CD14-positive monocyte (primary cell): ENCODE measurements at regions not wholly inside any gene's neighbourhood (a gene's known extent, or its start where the extent isn't known, plus 50 kb on each side); places are given as distances from the start of the nearest gene placed in this dataset.
A peak's percentile ranks its signal among the peaks of the same experiment; 100 is the strongest.
"Not testable (repeated sequence)": the region's sequence is repeated elsewhere in the genome, so short reads cannot be mapped to it uniquely, and the experiment has no call there.

ENCODE experiments used
- DNase-seq, 3 donors: peaks; one replicate each; pipeline ENCODE4 v3.0.0-alpha.2; 2011 to 2022
- H2AFZ ChIP-seq: 2 replicates; pipeline ENCODE4 v1.6.0; 2012; ENCODE audit warnings: mild to moderate bottlenecking, low read depth, low read length, inconsistent platforms; ENCODE audit not compliant: insufficient read depth, poor library complexity, severe bottlenecking
- H3K27ac ChIP-seq, 2 donors: 1 replicate in 1 of 2; 2 replicates in 1 of 2; pipeline ENCODE4 v1.5.1; 2012 to 2013; ENCODE audit warnings: low read length in 2 of 2, control low read depth in 1 of 2, inconsistent platforms in 1 of 2, low read depth in 1 of 2, mild to moderate bottlenecking in 1 of 2
- H3K27me3 ChIP-seq, 2 donors: one replicate each; pipeline versions ENCODE4 v1.6.0 to v1.6.1; 2011 to 2013; ENCODE audit warnings: low read length in 2 of 2; ENCODE audit not compliant: control insufficient read depth in 2 of 2, insufficient read depth in 2 of 2
- H3K36me3 ChIP-seq, 2 donors: replicated peaks in 1 of 2; 1 replicate in 1 of 2; 2 replicates in 1 of 2; pipeline versions ENCODE4 v1.5.1 to v1.6.1; 2012 to 2013; ENCODE audit warnings: low read length in 2 of 2, control low read depth in 1 of 2, inconsistent platforms in 1 of 2, mild to moderate bottlenecking in 1 of 2; ENCODE audit not compliant: insufficient read depth in 2 of 2, control insufficient read depth in 1 of 2
- H3K4me1 ChIP-seq, 2 donors: 1 replicate in 1 of 2; 2 replicates in 1 of 2; pipeline versions ENCODE4 v1.5.1 to v1.6.1; 2012 to 2013; ENCODE audit warnings: low read length in 2 of 2, control low read depth in 1 of 2, inconsistent platforms in 1 of 2, mild to moderate bottlenecking in 1 of 2, moderate library complexity in 1 of 2; ENCODE audit not compliant: insufficient read depth in 2 of 2, control insufficient read depth in 1 of 2
- H3K4me2 ChIP-seq: replicated peaks from 2 replicates; pipeline ENCODE3; 2012; ENCODE audit warnings: low read length, moderate library complexity, mild to moderate bottlenecking; ENCODE audit not compliant: poor library complexity, severe bottlenecking; ENCODE audit errors: extremely low read depth
- H3K4me3 ChIP-seq, 3 experiments: fragments of 200-600 bp in 1 of 3; sonication (generic) in 1 of 3; replicated peaks in 1 of 3; 1 replicate in 2 of 3; 2 replicates in 1 of 3; pipeline ENCODE4 v1.5.1; 2011 to 2013; ENCODE audit warnings: low read length in 3 of 3, mild to moderate bottlenecking in 3 of 3, control low read depth in 2 of 3, low read depth in 2 of 3, inconsistent platforms in 1 of 3, moderate library complexity in 1 of 3
- H3K79me2 ChIP-seq: 2 replicates; pipeline ENCODE4 v1.6.0; 2012; ENCODE audit warnings: mild to moderate bottlenecking, control low read depth, inconsistent platforms, low read length, moderate library complexity; ENCODE audit not compliant: insufficient read depth
- H3K9ac ChIP-seq: 2 replicates; pipeline ENCODE4 v1.6.0; 2017; ENCODE audit warnings: low read length, mild to moderate bottlenecking; ENCODE audit not compliant: insufficient read depth, poor library complexity, severe bottlenecking
- H3K9me3 ChIP-seq, 2 donors: replicated peaks in 1 of 2; 1 replicate in 1 of 2; 2 replicates in 1 of 2; pipeline versions ENCODE4 v1.5.1 to v1.6.1; 2012 to 2013; ENCODE audit warnings: low read length in 2 of 2, control low read depth in 1 of 2; ENCODE audit not compliant: control insufficient read depth in 1 of 2, insufficient read depth in 1 of 2
- H4K20me1 ChIP-seq: 2 replicates; pipeline ENCODE4 v1.6.0; 2012; ENCODE audit warnings: mild to moderate bottlenecking, low read length, control low read depth, moderate library complexity; ENCODE audit not compliant: insufficient read depth
- H3K27ac Mint-ChIP-seq, 7 donors: one replicate each; pipeline ENCODE4 v1.8.0; 2020; ENCODE audit warnings: mild to moderate bottlenecking in 7 of 7, mixed read lengths in 7 of 7, moderate library complexity in 6 of 7, inconsistent platforms in 2 of 7
- H3K27me3 Mint-ChIP-seq, 3 donors: one replicate each; pipeline ENCODE4 v1.8.0; 2021 to 2022; ENCODE audit warnings: low read depth in 3 of 3, mild to moderate bottlenecking in 3 of 3, mixed read lengths in 3 of 3, moderate library complexity in 3 of 3, inconsistent platforms in 1 of 3
- H3K36me3 Mint-ChIP-seq, 2 donors: one replicate each; pipeline ENCODE4 v1.8.0; 2020; ENCODE audit warnings: mixed read lengths in 2 of 2, inconsistent platforms in 1 of 2, mild to moderate bottlenecking in 1 of 2
- H3K4me1 Mint-ChIP-seq: one replicate; pipeline ENCODE4 v1.8.0; 2020; ENCODE audit warnings: mild to moderate bottlenecking, mixed read lengths
- H3K4me3 Mint-ChIP-seq, 2 donors: one replicate each; pipeline ENCODE4 v1.8.0; 2020; ENCODE audit warnings: mild to moderate bottlenecking in 2 of 2, mixed read lengths in 2 of 2, moderate library complexity in 1 of 2
- H3K9me3 Mint-ChIP-seq, 7 donors: one replicate each; pipeline ENCODE4 v1.8.0; 2020 to 2022; ENCODE audit warnings: mixed read lengths in 7 of 7, mild to moderate bottlenecking in 6 of 7, moderate library complexity in 6 of 7, inconsistent platforms in 2 of 7
- WGBS: methylation state at CpG from one replicate; pipeline ENCODE4 v1.1.5; 2013; ENCODE audit warnings: missing lambda C conversion rate; ENCODE audit not compliant: insufficient coverage; 5-methylcytosine and 5-hydroxymethylcytosine counted together
- intact Hi-C, 2 donors: fragments of 100-400 bp; cut with micrococcal nuclease; formaldehyde crosslinking; loops; one replicate each; pipeline versions ENCODE4 v1.15.0 to v1.15.1; 2023
- TF ChIP-seq, protein P1 (sequence below): fragments of 200-600 bp; IDR thresholded peaks from one replicate; pipeline ENCODE4 v1.8.0; 2022; ENCODE audit warnings: antibody characterized with exemption, mild to moderate bottlenecking

DNA sequence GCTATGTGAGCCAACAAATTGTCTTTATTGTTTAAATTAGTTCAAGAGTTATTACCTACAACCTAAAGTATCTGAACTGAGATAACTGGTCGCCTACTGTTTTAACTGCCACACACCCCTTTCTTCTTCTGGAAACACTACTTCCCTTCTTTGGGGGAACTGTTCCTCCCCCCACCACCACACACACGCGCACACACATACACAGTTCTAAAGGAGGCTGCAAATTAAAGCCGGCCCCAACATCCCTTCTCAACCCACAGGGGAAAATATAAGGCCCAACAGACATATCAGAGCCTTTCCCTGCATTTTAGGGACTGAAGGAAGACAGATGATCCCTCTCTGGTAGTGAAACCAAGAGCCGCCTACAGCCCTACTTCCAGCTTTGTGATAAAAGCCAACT lies 348.0 kb upstream of the JARID2 start:
- peak overlapping the region; percentile 42 for H3K9ac ChIP-seq
- peak overlapping the region; percentile 82 for H2AFZ ChIP-seq
- H3K9me3 ChIP-seq = no peaks in the 10 kb centered on the region
- TF ChIP-seq, protein P1, sequence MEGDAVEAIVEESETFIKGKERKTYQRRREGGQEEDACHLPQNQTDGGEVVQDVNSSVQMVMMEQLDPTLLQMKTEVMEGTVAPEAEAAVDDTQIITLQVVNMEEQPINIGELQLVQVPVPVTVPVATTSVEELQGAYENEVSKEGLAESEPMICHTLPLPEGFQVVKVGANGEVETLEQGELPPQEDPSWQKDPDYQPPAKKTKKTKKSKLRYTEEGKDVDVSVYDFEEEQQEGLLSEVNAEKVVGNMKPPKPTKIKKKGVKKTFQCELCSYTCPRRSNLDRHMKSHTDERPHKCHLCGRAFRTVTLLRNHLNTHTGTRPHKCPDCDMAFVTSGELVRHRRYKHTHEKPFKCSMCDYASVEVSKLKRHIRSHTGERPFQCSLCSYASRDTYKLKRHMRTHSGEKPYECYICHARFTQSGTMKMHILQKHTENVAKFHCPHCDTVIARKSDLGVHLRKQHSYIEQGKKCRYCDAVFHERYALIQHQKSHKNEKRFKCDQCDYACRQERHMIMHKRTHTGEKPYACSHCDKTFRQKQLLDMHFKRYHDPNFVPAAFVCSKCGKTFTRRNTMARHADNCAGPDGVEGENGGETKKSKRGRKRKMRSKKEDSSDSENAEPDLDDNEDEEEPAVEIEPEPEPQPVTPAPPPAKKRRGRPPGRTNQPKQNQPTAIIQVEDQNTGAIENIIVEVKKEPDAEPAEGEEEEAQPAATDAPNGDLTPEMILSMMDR = no peak
- Mint-ChIP-seq H3K27me3 (peaks cover 0 to 3% (median 2%) of the 10 kb centered on the region in 3 donors), H3K27ac (peak overlapping the region; percentile 80 to 97 (median 89)), H3K36me3 (peaks cover 0 to 3% of the 10 kb centered on the region in 2 donors), H3K9me3 (peaks cover 0 to 11% (median 6%) of the 10 kb centered on the region in 7 donors), H3K4me3 (peak overlapping the region; percentile 78 to 88), H3K4me1 (peaks cover 22% of the 10 kb centered on the region)
- no peaks in the 10 kb centered on the region for H3K27me3 ChIP-seq
- intact Hi-C loops = no loop called here
- H3K27ac ChIP-seq = peak overlapping the region; percentile 17 to 85
- DNase-seq = peak in 2 of 3 donors; percentile 46 to 52
- H3K4me1 ChIP-seq = peaks cover 12 to 15% of the 10 kb centered on the region in 2 donors
- WGBS = 0% methylated on average over 1 of the region's 5 CpGs
- peak overlapping the region; percentile 59 for H3K4me2 ChIP-seq
- no peaks in the 10 kb centered on the region for H3K79me2 ChIP-seq
- H3K4me3 ChIP-seq = peak overlapping the region; percentile 13 to 62 (median 15)
- H4K20me1 ChIP-seq = no peaks in the 10 kb centered on the region
- H3K36me3 ChIP-seq = no peaks in the 10 kb centered on the region

DNA sequence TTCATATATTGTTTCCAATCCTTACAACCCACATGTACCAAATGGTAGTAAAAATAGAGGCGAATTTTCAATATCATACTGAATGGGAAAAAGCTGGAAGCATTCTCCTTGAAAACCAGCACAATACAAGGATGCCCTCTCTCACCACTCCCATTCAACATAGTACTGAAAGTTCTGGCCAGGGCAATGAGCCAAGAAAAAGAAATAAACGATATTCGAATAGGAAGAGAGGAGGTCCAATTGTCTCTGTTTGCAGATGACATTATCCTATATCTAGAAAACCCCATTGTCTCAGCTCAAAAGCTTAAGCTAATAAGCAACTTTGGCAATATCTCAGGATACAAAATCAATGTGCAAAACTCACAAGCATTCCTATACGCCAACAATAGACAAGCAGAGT lies 346.4 kb upstream of the JARID2 start:
- H3K9me3 ChIP-seq, intact Hi-C loops, H3K9ac ChIP-seq, H2AFZ ChIP-seq, H3K27ac Mint-ChIP-seq, H3K36me3 Mint-ChIP-seq, DNase-seq, H3K4me2 ChIP-seq, H3K36me3 ChIP-seq, H4K20me1 ChIP-seq, H3K27me3 Mint-ChIP-seq, H3K79me2 ChIP-seq, H3K27ac ChIP-seq, H3K4me3 ChIP-seq, H3K27me3 ChIP-seq, H3K4me3 Mint-ChIP-seq, H3K9me3 Mint-ChIP-seq: not testable (repeated sequence)
- H3K4me1 Mint-ChIP-seq = peaks cover 36% of the 10 kb centered on the region
- H3K4me1 ChIP-seq = peaks cover 23 to 27% of the 10 kb centered on the region in 2 donors
- no CpG with 5 or more reads among the region's 4 CpGs for WGBS
